ENCODE measurements at regions not wholly inside any gene's neighbourhood (a gene's known extent, or its start where the extent isn't known, plus 50 kb on each side); places are given as distances from the start of the nearest gene placed in this dataset.

GRCh38 chr3:25099666-25100065, 328.4 kb upstream of the RARB start:
- Histone ChIP-seq H3K9me1 (ENCODE audit: control insufficient read depth, insufficient read depth, low read length) (no peaks in the 10 kb centered on the region), H3K27ac (ENCODE audit: extremely low read depth, low read depth, low read length) (no peak overlapping the region), H4K20me1 (replicated peaks; ENCODE audit: control insufficient read depth, insufficient read depth, low read length) (no peaks in the 10 kb centered on the region), H3K27me3 (ENCODE audit: control insufficient read depth in 2 of 2, insufficient read depth in 2 of 2, low read length in 2 of 2) (no peaks in the 10 kb centered on the region), H3K4me1 (replicated peaks in 1 of 2; ENCODE audit: control insufficient read depth in 2 of 2, insufficient read depth in 2 of 2, low read length in 2 of 2) (no peaks in the 10 kb centered on the region), H3K4me2 (ENCODE audit: insufficient read depth, low read length) (no peak overlapping the region), H3K9me3 (replicated peaks; ENCODE audit: control insufficient read depth, insufficient read depth, low read depth, low read length) (peaks cover 2% of the 10 kb centered on the region; the same call in 1 of the 2 replicates), H3K4me3 (no peak overlapping the region), H3K79me2 (ENCODE audit: control insufficient read depth, insufficient read depth, low read length) (no peaks in the 10 kb centered on the region), H3K36me3 (ENCODE audit: control insufficient read depth, insufficient read depth, low read length) (no peaks in the 10 kb centered on the region), H3K9ac (ENCODE audit: insufficient read depth in 1 of 2, low read depth in 2 of 2, low read length in 2 of 2) (no peak overlapping the region), H2AFZ (ENCODE audit: low read depth, low read length) (no peak overlapping the region)
- intact Hi-C loops (cut with micrococcal nuclease) (no loop called here), in situ Hi-C loops (cut with MboI) (no loop called here)
- DNase-seq (ENCODE audit: extremely low read depth in 1 of 4, low spot score in 3 of 4) (no peak), ATAC-seq (no peak), FAIRE-seq (no peak)
- ChIA-PET POLR2A (no interaction called here), CTCF (ENCODE audit: low intra/inter-chr PET ratio) (no interaction called here)
- under 1% methylated on average over 9 of the region's 9 CpGs for WGBS (ENCODE audit: insufficient coverage, low coverage, missing lambda C conversion rate)
- BruUV-seq (replicated peaks), result no TSS peak
- TF ChIP-seq IRF2 (CRISPR knock-in tag; IDR thresholded peaks at IDR 0.05) (no peak), ZNF140 (CRISPR knock-in tag; IDR thresholded peaks at IDR 0.05) (no peak), ATF4 (CRISPR knock-in tag; IDR thresholded peaks at IDR 0.05) (no peak), ZNF518B (CRISPR knock-in tag; IDR thresholded peaks at IDR 0.05) (no peak)

Data from K562 (cell line).